CD4-positive, alpha-beta T cell (primary cell): ENCODE measurements at regions not wholly inside any gene's neighbourhood (a gene's known extent, or its start where the extent isn't known, plus 50 kb on each side); places are given as distances from the start of the nearest gene placed in this dataset.

ENCODE experiments used
- ATAC-seq: fragments of 200-7000 bp; cut with Tn5 transposase; one replicate; pipeline ENCODE4 v1.10.0; 2022; ENCODE audit warnings: mild to moderate bottlenecking; ENCODE audit not compliant: poor library complexity
- CTCF ChIA-PET: fragments of 350-600 bp; sonication (Branson Sonifier 250); formaldehyde crosslinking; loops from one replicate; lab custom pipeline; 2021; ENCODE audit warnings: antibody characterized with exemption, inconsistent platforms; lab: Charles Lee
- POLR2A ChIA-PET: fragments of 350-600 bp; sonication (Branson Sonifier 250); formaldehyde crosslinking; loops from one replicate; lab custom pipeline; 2021; ENCODE audit warnings: antibody characterized with exemption, inconsistent platforms; lab: Charles Lee
- DNase-seq, 14 experiments: peaks; one replicate each; pipeline ENCODE4 v3.0.0-alpha.2; 2013 to 2020; ENCODE audit warnings: mixed read lengths in 2 of 14
- H3K27ac ChIP-seq, 2 donors: one replicate each; pipeline versions ENCODE4 v1.5.1 to v1.7.0; 2013; ENCODE audit warnings: low read length in 2 of 2, low read depth in 1 of 2, mild to moderate bottlenecking in 1 of 2
- H3K27me3 ChIP-seq, 2 experiments: 1 replicate in 1 of 2; 2 replicates in 1 of 2; pipeline versions ENCODE4 v1.6.1 to v1.7.0; 2013; ENCODE audit warnings: low read length in 2 of 2, control low read depth in 1 of 2, mild to moderate bottlenecking in 1 of 2, moderate library complexity in 1 of 2; ENCODE audit not compliant: insufficient read depth in 2 of 2, control insufficient read depth in 1 of 2
- H3K36me3 ChIP-seq: one replicate; pipeline ENCODE4 v1.6.1; 2013; ENCODE audit warnings: low read length, control low read depth; ENCODE audit not compliant: insufficient read depth
- H3K4me1 ChIP-seq: one replicate; pipeline ENCODE4 v1.6.1; 2013; ENCODE audit warnings: low read length, control low read depth; ENCODE audit not compliant: insufficient read depth
- H3K4me3 ChIP-seq: one replicate; pipeline ENCODE4 v1.5.1; 2013; ENCODE audit warnings: mild to moderate bottlenecking, low read length, moderate library complexity
- H3K9me3 ChIP-seq, 2 experiments: 1 replicate in 1 of 2; 2 replicates in 1 of 2; pipeline versions ENCODE4 v1.6.1 to v1.7.0; 2013; ENCODE audit warnings: low read length in 2 of 2, mild to moderate bottlenecking in 2 of 2, control low read depth in 1 of 2, moderate library complexity in 1 of 2; ENCODE audit not compliant: control insufficient read depth in 1 of 2, insufficient read depth in 1 of 2
- H3K27ac Mint-ChIP-seq: one replicate; pipeline ENCODE4 v1.8.0; 2020; ENCODE audit warnings: mixed read lengths
- H3K27me3 Mint-ChIP-seq: one replicate; pipeline ENCODE4 v1.8.0; 2021; ENCODE audit warnings: mixed read lengths
- H3K36me3 Mint-ChIP-seq: one replicate; pipeline ENCODE4 v1.8.0; 2021; ENCODE audit warnings: low read depth, mixed read lengths
- H3K4me1 Mint-ChIP-seq: one replicate; pipeline ENCODE4 v1.8.0; 2021; ENCODE audit warnings: low read depth, mixed read lengths
- H3K4me3 Mint-ChIP-seq: one replicate; pipeline ENCODE4 v1.8.0; 2020; ENCODE audit warnings: mild to moderate bottlenecking, mixed read lengths
- H3K9me3 Mint-ChIP-seq: one replicate; pipeline ENCODE4 v1.8.0; 2020; ENCODE audit warnings: mixed read lengths
- intact Hi-C, 2 experiments: fragments of 100-400 bp; cut with DNase I in 1 of 2; cut with micrococcal nuclease in 1 of 2; formaldehyde crosslinking; loops; one replicate each; pipeline versions ENCODE4 v1.15.1 to v1.9.0; 2023 to 2025; cut with DNase I, micrococcal nuclease
- TF ChIP-seq, protein P1 (sequence below): fragments of 200-600 bp; IDR thresholded peaks from one replicate; pipeline ENCODE4 v1.8.0; 2022; ENCODE audit warnings: antibody characterized with exemption, mild to moderate bottlenecking

DNA sequence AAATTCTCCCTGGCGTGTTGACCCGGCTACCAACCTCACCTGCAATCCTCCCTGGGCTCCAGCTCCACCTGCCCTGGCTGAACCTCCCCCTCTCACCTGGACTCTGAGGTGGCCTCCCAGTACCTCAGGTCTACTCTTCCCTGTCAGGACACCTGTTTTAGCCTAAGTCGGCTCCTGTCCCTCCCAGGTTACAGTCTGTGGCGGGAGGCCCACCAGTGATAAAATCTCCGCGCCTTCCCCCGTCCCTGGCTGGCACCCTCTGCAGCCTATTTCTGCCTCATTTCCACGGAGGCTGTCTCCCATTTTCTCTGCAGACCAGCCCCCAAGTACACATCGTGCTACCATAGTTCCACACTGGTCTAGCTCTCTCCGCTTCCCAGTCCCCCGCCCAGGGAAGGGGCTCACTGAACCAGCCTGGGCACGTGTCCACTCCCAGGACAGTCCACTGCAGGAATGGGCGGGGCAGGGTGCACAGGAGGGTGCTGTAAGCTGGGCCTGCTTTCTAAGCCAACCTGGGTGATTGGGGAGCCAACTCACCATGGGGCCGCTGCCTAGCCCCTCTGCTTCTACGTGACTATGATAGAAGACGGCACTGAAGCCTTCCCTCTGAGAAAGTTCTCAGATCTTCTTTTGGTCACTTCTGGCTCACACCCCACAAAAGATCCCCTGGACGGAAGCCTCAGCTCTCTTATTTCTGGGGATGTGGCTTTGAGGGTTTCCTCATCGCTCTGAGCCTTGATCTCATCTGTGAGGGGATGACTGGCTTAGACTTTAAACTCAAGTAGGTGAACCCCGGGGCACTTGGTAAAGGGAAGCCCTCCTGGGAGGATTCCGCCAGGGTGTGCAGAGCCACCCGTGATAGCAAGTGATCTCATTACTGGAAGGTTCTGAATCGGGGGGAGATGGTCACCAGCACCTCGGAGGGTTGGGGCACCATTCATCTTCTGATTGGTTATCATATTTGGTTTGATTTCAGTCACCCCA is 96.6 kb downstream of the NSMCE3 start:
- Mint-ChIP-seq H3K36me3 (no peaks in the 10 kb centered on the region), H3K9me3 (no peaks in the 10 kb centered on the region)
- no peak for ATAC-seq

DNA sequence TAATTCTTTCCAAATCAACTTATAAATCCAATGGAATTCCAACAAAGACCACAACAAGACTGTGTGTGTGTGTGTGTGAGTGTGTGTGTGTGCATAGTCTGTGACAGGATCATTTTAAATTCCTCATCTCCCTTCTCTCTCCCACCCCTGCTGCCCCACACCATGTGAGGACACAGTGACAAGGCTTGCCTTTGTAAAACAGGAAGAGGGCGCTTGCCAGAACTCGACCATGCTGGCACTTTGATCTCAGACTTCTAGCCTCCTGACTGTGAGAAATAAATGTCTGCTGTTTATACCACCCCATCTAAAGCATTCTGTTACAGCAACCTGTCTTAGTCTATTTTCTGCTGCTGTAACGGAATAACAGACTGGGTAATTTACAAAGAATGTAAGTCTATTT is 99.1 kb downstream of the NSMCE3 start:
- POLR2A ChIA-PET = no interaction called here
- no peak overlapping the region for H3K27ac ChIP-seq
- no peak overlapping the region for H3K4me3 ChIP-seq
- no peaks in the 10 kb centered on the region for H3K4me1 ChIP-seq
- DNase-seq (no peak), ATAC-seq (no peak)
- no peaks in the 10 kb centered on the region for H3K36me3 ChIP-seq
- Mint-ChIP-seq H3K9me3 (no peaks in the 10 kb centered on the region), H3K4me3 (no peak overlapping the region), H3K36me3 (no peaks in the 10 kb centered on the region), H3K27ac (no peak overlapping the region), H3K4me1 (no peaks in the 10 kb centered on the region), H3K27me3 (peaks cover 46% of the 10 kb centered on the region)
- H3K27me3 ChIP-seq = peaks cover 0 to 2% of the 10 kb centered on the region in 2 experiments
- TF ChIP-seq, protein P1, sequence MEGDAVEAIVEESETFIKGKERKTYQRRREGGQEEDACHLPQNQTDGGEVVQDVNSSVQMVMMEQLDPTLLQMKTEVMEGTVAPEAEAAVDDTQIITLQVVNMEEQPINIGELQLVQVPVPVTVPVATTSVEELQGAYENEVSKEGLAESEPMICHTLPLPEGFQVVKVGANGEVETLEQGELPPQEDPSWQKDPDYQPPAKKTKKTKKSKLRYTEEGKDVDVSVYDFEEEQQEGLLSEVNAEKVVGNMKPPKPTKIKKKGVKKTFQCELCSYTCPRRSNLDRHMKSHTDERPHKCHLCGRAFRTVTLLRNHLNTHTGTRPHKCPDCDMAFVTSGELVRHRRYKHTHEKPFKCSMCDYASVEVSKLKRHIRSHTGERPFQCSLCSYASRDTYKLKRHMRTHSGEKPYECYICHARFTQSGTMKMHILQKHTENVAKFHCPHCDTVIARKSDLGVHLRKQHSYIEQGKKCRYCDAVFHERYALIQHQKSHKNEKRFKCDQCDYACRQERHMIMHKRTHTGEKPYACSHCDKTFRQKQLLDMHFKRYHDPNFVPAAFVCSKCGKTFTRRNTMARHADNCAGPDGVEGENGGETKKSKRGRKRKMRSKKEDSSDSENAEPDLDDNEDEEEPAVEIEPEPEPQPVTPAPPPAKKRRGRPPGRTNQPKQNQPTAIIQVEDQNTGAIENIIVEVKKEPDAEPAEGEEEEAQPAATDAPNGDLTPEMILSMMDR = no peak
- CTCF ChIA-PET = no interaction called here
- intact Hi-C loops = no loop called here
- H3K9me3 ChIP-seq = no peaks in the 10 kb centered on the region

More for the DNA sequence above, 96.6 kb downstream of the NSMCE3 start:
- Mint-ChIP-seq H3K27ac (no peak overlapping the region), H3K4me1 (no peaks in the 10 kb centered on the region), H3K27me3 (peaks cover 38% of the 10 kb centered on the region), H3K4me3 (no peak overlapping the region)
- intact Hi-C loops = no loop called here
- Histone ChIP-seq H3K4me1 (no peaks in the 10 kb centered on the region), H3K4me3 (no peak overlapping the region), H3K27ac (no peak overlapping the region), H3K27me3 (peaks cover 0 to 2% of the 10 kb centered on the region in 2 experiments), H3K9me3 (no peaks in the 10 kb centered on the region), H3K36me3 (no peaks in the 10 kb centered on the region)
- CTCF ChIA-PET = no interaction called here
- TF ChIP-seq, protein P1 = no peak
- no peak for DNase-seq
- POLR2A ChIA-PET = no interaction called here
